ENCODE measurements at regions not wholly inside any gene's neighbourhood (a gene's known extent, or its start where the extent isn't known, plus 50 kb on each side); places are given as distances from the start of the nearest gene placed in this dataset.
"Not testable (repeated sequence)": the region's sequence is repeated elsewhere in the genome, so short reads cannot be mapped to it uniquely, and the experiment has no call there.

- no peak for DNase-seq
- Histone ChIP-seq H3K9me3 (replicated peaks) (peaks cover 29% of the 10 kb centered on the region), H3K4me1 (no peaks in the 10 kb centered on the region), H3K36me3 (no peaks in the 10 kb centered on the region), H3K4me3 (no peak overlapping the region), H3K27ac (replicated peaks) (no peak overlapping the region), H3K27me3 (ENCODE audit: low read depth) (no peaks in the 10 kb centered on the region)
- intact Hi-C loops (cut with micrococcal nuclease), result no loop called here
- no peak for TF ChIP-seq CTCF (IDR thresholded peaks at IDR 0.05; ENCODE audit: borderline replicate concordance)
Measured at GRCh38 chr7:138354066-138354465, 106.0 kb upstream of the TRIM24 start.

- no peaks in the 10 kb centered on the region for H3K27me3 ChIP-seq (ENCODE audit: low read depth)
- peaks cover 22% of the 10 kb centered on the region for H3K9me3 ChIP-seq (replicated peaks)
- intact Hi-C loops (cut with micrococcal nuclease), result no loop called here
Measured at GRCh38 chr7:138355254-138355653, 104.8 kb upstream of the TRIM24 start.

GRCh38 chr7:138358850-138359341, 101.2 kb upstream of the TRIM24 start:
- Histone ChIP-seq H3K9me3 (replicated peaks) (no peaks in the 10 kb centered on the region), H3K36me3 (no peaks in the 10 kb centered on the region), H3K27ac (replicated peaks) (no peak overlapping the region), H3K4me1 (no peaks in the 10 kb centered on the region), H3K27me3 (ENCODE audit: low read depth) (no peaks in the 10 kb centered on the region), H3K4me3 (no peak overlapping the region)
- intact Hi-C loops (cut with micrococcal nuclease), result no loop called here
- TF ChIP-seq CTCF (IDR thresholded peaks at IDR 0.05; ENCODE audit: borderline replicate concordance), result no peak
- no peak for DNase-seq

More at GRCh38 chr7:138355254-138355653, 104.8 kb upstream of the TRIM24 start:
- Histone ChIP-seq H3K27ac (replicated peaks) (no peak overlapping the region), H3K36me3 (no peaks in the 10 kb centered on the region), H3K4me3 (no peak overlapping the region), H3K4me1 (no peaks in the 10 kb centered on the region)
- TF ChIP-seq CTCF (IDR thresholded peaks at IDR 0.05; ENCODE audit: borderline replicate concordance), result no peak
- no peak for DNase-seq

- intact Hi-C loops (cut with micrococcal nuclease), result no loop called here
- TF ChIP-seq CTCF (IDR thresholded peaks at IDR 0.05; ENCODE audit: borderline replicate concordance), result no peak
- no peaks in the 10 kb centered on the region for H3K9me3 ChIP-seq (replicated peaks)
- no peak overlapping the region for H3K4me3 ChIP-seq
- no peak for DNase-seq
- no peaks in the 10 kb centered on the region for H3K27me3 ChIP-seq (ENCODE audit: low read depth)
- H3K4me1 ChIP-seq, result no peaks in the 10 kb centered on the region
- H3K36me3 ChIP-seq, result no peaks in the 10 kb centered on the region
- H3K27ac ChIP-seq (replicated peaks), result no peak overlapping the region
Measured at GRCh38 chr7:138359870-138360559, 100.0 kb upstream of the TRIM24 start.

- H3K27ac ChIP-seq (replicated peaks), result no peak overlapping the region
- intact Hi-C loops (cut with micrococcal nuclease), result no loop called here
- H3K4me1 ChIP-seq, result no peaks in the 10 kb centered on the region
- DNase-seq, result no peak
- peaks cover 28% of the 10 kb centered on the region for H3K9me3 ChIP-seq (replicated peaks)
- H3K4me3 ChIP-seq, result no peak overlapping the region
- no peak for TF ChIP-seq CTCF (IDR thresholded peaks at IDR 0.05; ENCODE audit: borderline replicate concordance)
- no peaks in the 10 kb centered on the region for H3K27me3 ChIP-seq (ENCODE audit: low read depth)
- no peaks in the 10 kb centered on the region for H3K36me3 ChIP-seq
Measured at GRCh38 chr7:138363721-138364120, 96.3 kb upstream of the TRIM24 start.

GRCh38 chr7:138366137-138366536, 93.9 kb upstream of the TRIM24 start:
- H3K27ac ChIP-seq (replicated peaks); H3K27me3 ChIP-seq (ENCODE audit: low read depth); H3K4me3 ChIP-seq; DNase-seq; intact Hi-C loops (cut with micrococcal nuclease); H3K4me1 ChIP-seq; H3K36me3 ChIP-seq: not testable (repeated sequence)
- peaks cover 52% of the 10 kb centered on the region for H3K9me3 ChIP-seq (replicated peaks)

GRCh38 chr7:138366676-138367075, 93.4 kb upstream of the TRIM24 start:
- H3K27me3 ChIP-seq (ENCODE audit: low read depth); H3K4me3 ChIP-seq; H3K36me3 ChIP-seq; DNase-seq; H3K27ac ChIP-seq (replicated peaks); H3K4me1 ChIP-seq; intact Hi-C loops (cut with micrococcal nuclease): not testable (repeated sequence)
- peaks cover 58% of the 10 kb centered on the region for H3K9me3 ChIP-seq (replicated peaks)

All from left ventricle myocardium inferior (tissue), 1 donor.